Adrenal gland (tissue), 9 donors: ENCODE measurements at regions not wholly inside any gene's neighbourhood (a gene's known extent, or its start where the extent isn't known, plus 50 kb on each side); places are given as distances from the start of the nearest gene placed in this dataset.

ENCODE experiments used
- DNase-seq, 7 donors: peaks; one replicate each; pipeline ENCODE4 v3.0.0-alpha.2; 2019 to 2020
- H3K27ac ChIP-seq, 5 donors: fragments of 200-600 bp; sonication (generic) in 4 of 5; 1 replicate in 3 of 5; 2 replicates in 2 of 5; pipeline versions ENCODE4 v1.5.1 to v1.8.0; 2016 to 2020; ENCODE audit warnings: mild to moderate bottlenecking in 1 of 5
- H3K27me3 ChIP-seq: fragments of 200-600 bp; 2 replicates; pipeline ENCODE4 v1.8.0; 2021
- H3K36me3 ChIP-seq, 2 donors: fragments of 200-600 bp; replicated peaks in 1 of 2; 1 replicate in 1 of 2; 2 replicates in 1 of 2; pipeline versions ENCODE4 v1.5.1 to v1.8.0; 2018 to 2022
- H3K4me1 ChIP-seq, 2 donors: fragments of 200-600 bp; replicated peaks in 1 of 2; 1 replicate in 1 of 2; 2 replicates in 1 of 2; pipeline versions ENCODE4 v1.5.1 to v1.8.0; 2018 to 2021
- H3K4me3 ChIP-seq, 4 donors: fragments of 200-600 bp; sonication (generic) in 3 of 4; one replicate each; pipeline ENCODE4 v1.5.1; 2016 to 2018
- H3K9me3 ChIP-seq, 3 donors: fragments of 200-600 bp; sonication (generic) in 1 of 3; replicated peaks in 1 of 3; 1 replicate in 2 of 3; 2 replicates in 1 of 3; pipeline versions ENCODE4 v1.5.1 to v1.8.0; 2016 to 2021
- POLR2A ChIP-seq, 2 donors: fragments of 450-650 bp; IDR thresholded peaks; one replicate each; pipeline ENCODE4 v1.6.1; 2017; ENCODE audit warnings: antibody characterized with exemption in 2 of 2, mild to moderate bottlenecking in 2 of 2, moderate library complexity in 1 of 2
- WGBS, 4 donors: extraction: QIAGEN DNeasy Blood & Tissue Kit in 2 of 4; methylation state at CpG; one replicate each; pipeline versions ENCODE4 v1.1.5 to v1.1.7; 2013 to 2017; 5-methylcytosine and 5-hydroxymethylcytosine counted together
- intact Hi-C, 2 donors: fragments of 100-400 bp; cut with DNase I; formaldehyde crosslinking; loops; one replicate each; pipeline versions ENCODE4 v1.14.1 to v1.15.0; 2022 to 2023
- TF ChIP-seq, protein P1 (sequence below), 6 experiments: fragments of 450-650 bp in 4 of 6; fragments of 200-600 bp in 2 of 6; sonication (generic) in 1 of 6; IDR thresholded peaks; 1 replicate in 5 of 6; 2 replicates in 1 of 6; pipeline versions ENCODE4 v1.5.1 to v1.8.0; 2016 to 2021; ENCODE audit warnings: antibody characterized with exemption in 6 of 6, mild to moderate bottlenecking in 2 of 6, moderate library complexity in 1 of 6
- donor health status: healthy with polysubstance abuse.
- donor health status: Bipolar disorder and iron deficiency.
- donor health status: DM: yes; HTN: yes; CAD: no.
- donor health status: DM: no; HTN: no; CAD: no.
- donor health status: DM: no; HTN: no; CAD: no.

- H3K36me3 ChIP-seq: no peaks in the 10 kb centered on the region
- TF ChIP-seq, protein P1, sequence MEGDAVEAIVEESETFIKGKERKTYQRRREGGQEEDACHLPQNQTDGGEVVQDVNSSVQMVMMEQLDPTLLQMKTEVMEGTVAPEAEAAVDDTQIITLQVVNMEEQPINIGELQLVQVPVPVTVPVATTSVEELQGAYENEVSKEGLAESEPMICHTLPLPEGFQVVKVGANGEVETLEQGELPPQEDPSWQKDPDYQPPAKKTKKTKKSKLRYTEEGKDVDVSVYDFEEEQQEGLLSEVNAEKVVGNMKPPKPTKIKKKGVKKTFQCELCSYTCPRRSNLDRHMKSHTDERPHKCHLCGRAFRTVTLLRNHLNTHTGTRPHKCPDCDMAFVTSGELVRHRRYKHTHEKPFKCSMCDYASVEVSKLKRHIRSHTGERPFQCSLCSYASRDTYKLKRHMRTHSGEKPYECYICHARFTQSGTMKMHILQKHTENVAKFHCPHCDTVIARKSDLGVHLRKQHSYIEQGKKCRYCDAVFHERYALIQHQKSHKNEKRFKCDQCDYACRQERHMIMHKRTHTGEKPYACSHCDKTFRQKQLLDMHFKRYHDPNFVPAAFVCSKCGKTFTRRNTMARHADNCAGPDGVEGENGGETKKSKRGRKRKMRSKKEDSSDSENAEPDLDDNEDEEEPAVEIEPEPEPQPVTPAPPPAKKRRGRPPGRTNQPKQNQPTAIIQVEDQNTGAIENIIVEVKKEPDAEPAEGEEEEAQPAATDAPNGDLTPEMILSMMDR (IDR thresholded peaks at IDR 0.05): no peak
- TF ChIP-seq POLR2A (IDR thresholded peaks at IDR 0.05): no peak
- intact Hi-C loops: no loop called here
- WGBS, 4 donors: 79 to 93% (median 87%) methylated on average over 3 of the region's 3 CpGs
- no peak overlapping the region for H3K4me3 ChIP-seq
- DNase-seq: no peak
- H3K27me3 ChIP-seq: no peaks in the 10 kb centered on the region
- H3K27ac ChIP-seq: no peak overlapping the region
- H3K4me1 ChIP-seq: no peaks in the 10 kb centered on the region
- no peaks in the 10 kb centered on the region for H3K9me3 ChIP-seq
Measured at GRCh38 chr11:97996762-97997161, 1024.0 kb upstream of the CNTN5 start.

DNA sequence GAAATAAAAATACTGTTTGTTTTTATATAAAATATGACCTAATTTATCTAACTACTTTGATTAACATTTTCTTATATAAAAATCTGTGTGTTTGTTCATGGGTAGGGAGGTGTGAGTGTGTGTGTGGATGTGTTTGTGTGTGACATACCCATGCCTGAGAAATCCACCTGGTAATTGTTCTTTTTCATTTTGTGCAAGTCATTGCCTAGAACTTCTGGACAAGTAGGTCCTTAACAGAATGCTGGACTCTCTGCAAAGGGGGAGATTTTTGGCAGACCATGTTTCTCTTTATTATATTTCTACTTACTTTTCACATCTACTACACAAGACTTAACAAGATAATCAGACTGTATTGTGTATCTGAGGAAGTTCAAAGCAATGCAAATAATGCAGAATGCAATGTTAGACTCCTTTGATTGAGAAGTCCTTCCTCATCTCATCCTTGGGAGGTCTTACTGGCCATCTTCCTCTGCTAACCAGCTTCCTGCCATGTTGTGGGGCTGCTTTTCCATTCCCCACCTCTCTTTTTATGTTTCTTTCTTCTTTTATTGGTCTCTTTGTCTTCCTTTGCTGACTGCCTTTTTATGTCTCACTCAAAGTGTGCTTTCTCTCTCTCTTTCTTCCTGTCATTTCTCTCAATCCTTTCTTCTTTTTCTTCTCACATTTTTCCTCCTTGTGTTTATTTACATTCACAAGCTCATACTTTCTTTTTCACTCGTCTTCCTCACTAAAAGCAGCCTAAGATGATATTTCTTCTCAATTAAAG, 1017.0 kb upstream of the CNTN5 start:
- TF ChIP-seq POLR2A (IDR thresholded peaks at IDR 0.05): no peak
- TF ChIP-seq, protein P1 (IDR thresholded peaks at IDR 0.05): no peak
- intact Hi-C loops: no loop called here
- no peak for DNase-seq
- no peak overlapping the region for H3K27ac ChIP-seq
- 9 to 43% (median 27%) methylated on average over 1 of the region's 1 CpG for WGBS, 4 donors
- no peaks in the 10 kb centered on the region for H3K27me3 ChIP-seq
- H3K36me3 ChIP-seq: no peaks in the 10 kb centered on the region
- H3K9me3 ChIP-seq: no peaks in the 10 kb centered on the region
- H3K4me3 ChIP-seq: no peak overlapping the region
- H3K4me1 ChIP-seq: no peaks in the 10 kb centered on the region

DNA sequence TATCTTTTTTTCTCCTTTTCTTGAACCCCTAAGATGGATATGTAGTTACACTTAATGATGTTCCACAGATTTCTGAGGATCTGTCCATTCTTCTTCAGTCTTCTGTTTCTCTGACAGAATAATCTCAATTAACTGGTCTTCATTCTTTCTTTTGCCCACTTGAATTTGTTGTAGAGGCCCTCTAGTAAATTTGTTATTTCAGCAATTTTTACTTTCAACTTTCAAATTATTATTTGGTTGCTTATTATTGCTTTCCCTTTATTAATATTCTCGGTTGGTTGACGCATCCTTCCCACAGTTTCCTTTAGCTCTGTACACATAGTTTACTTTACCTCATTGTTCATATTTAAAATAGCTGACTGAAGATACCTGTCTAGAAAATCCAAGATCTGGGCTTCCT, 1013.7 kb upstream of the CNTN5 start:
- 85 to 94% (median 92%) methylated on average over 2 of the region's 2 CpGs for WGBS, 4 donors

GRCh38 chr11:98027652-98028051, 993.1 kb upstream of the CNTN5 start:
- Histone ChIP-seq H3K4me1 (no peaks in the 10 kb centered on the region), H3K27me3 (no peaks in the 10 kb centered on the region), H3K9me3 (no peaks in the 10 kb centered on the region), H3K36me3 (no peaks in the 10 kb centered on the region), H3K27ac (no peak overlapping the region), H3K4me3 (no peak overlapping the region)
- no peak for DNase-seq
- 60 to 78% (median 74%) methylated on average over 2 of the region's 2 CpGs for WGBS, 4 donors
- intact Hi-C loops: no loop called here
- no peak for TF ChIP-seq POLR2A (IDR thresholded peaks at IDR 0.05)
- TF ChIP-seq, protein P1 (IDR thresholded peaks at IDR 0.05): no peak

More for the DNA sequence above, 1013.7 kb upstream of the CNTN5 start:
- no peak overlapping the region for H3K4me3 ChIP-seq
- H3K4me1 ChIP-seq: no peaks in the 10 kb centered on the region
- no peaks in the 10 kb centered on the region for H3K27me3 ChIP-seq
- H3K27ac ChIP-seq: no peak overlapping the region
- intact Hi-C loops: no loop called here
- H3K9me3 ChIP-seq: no peaks in the 10 kb centered on the region
- no peaks in the 10 kb centered on the region for H3K36me3 ChIP-seq
- DNase-seq: no peak
- no peak for TF ChIP-seq POLR2A (IDR thresholded peaks at IDR 0.05)
- TF ChIP-seq, protein P1 (IDR thresholded peaks at IDR 0.05): no peak
